ENCODE measurements at regions not wholly inside any gene's neighbourhood (a gene's known extent, or its start where the extent isn't known, plus 50 kb on each side); places are given as distances from the start of the nearest gene placed in this dataset.

- no peak for TF ChIP-seq EZH2 (IDR thresholded peaks at IDR 0.05; ENCODE audit: low read length, missing control alignments)
- TF ChIP-seq CTCF (conservative IDR thresholded peaks at IDR 0.05 in 1 of 2, IDR thresholded peaks at IDR 0.05 in 1 of 2; ENCODE audit: low read depth in 1 of 2, low read length in 2 of 2) = no peak
Measured at GRCh38 chr3:99565331-99565730, 73.1 kb upstream of the COL8A1 start.
